ENCODE measurements at regions not wholly inside any gene's neighbourhood (a gene's known extent, or its start where the extent isn't known, plus 50 kb on each side); places are given as distances from the start of the nearest gene placed in this dataset.

- TF ChIP-seq POLR2A (IDR thresholded peaks at IDR 0.05), result no peak
- TF ChIP-seq, protein P1, sequence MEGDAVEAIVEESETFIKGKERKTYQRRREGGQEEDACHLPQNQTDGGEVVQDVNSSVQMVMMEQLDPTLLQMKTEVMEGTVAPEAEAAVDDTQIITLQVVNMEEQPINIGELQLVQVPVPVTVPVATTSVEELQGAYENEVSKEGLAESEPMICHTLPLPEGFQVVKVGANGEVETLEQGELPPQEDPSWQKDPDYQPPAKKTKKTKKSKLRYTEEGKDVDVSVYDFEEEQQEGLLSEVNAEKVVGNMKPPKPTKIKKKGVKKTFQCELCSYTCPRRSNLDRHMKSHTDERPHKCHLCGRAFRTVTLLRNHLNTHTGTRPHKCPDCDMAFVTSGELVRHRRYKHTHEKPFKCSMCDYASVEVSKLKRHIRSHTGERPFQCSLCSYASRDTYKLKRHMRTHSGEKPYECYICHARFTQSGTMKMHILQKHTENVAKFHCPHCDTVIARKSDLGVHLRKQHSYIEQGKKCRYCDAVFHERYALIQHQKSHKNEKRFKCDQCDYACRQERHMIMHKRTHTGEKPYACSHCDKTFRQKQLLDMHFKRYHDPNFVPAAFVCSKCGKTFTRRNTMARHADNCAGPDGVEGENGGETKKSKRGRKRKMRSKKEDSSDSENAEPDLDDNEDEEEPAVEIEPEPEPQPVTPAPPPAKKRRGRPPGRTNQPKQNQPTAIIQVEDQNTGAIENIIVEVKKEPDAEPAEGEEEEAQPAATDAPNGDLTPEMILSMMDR (IDR thresholded peaks at IDR 0.05), result no peak
These were observed 161.1 kb upstream of the OLIG3 start for GRCh38 chr6:137655291-137655690.

Data from right lobe of liver (tissue), 4 donors.